Renal pelvis (tissue), 1 donor: ENCODE measurements at regions not wholly inside any gene's neighbourhood (a gene's known extent, or its start where the extent isn't known, plus 50 kb on each side); places are given as distances from the start of the nearest gene placed in this dataset.
"Not testable (repeated sequence)": the region's sequence is repeated elsewhere in the genome, so short reads cannot be mapped to it uniquely, and the experiment has no call there.

Experiments used
- DNase-seq: peaks from one replicate; pipeline ENCODE4 v3.0.0-alpha.2; 2013

GRCh38 chr4:81723927-81724587 lies 252.3 kb upstream of the RASGEF1B start:
- no peak for DNase-seq

- DNase-seq, result no peak
Observed at GRCh38 chr4:81723019-81723884, 251.5 kb upstream of the RASGEF1B start.

GRCh38 chr4:81722290-81722851 lies 250.7 kb upstream of the RASGEF1B start:
- DNase-seq, result no peak

- DNase-seq, result no peak
Observed at GRCh38 chr4:81715757-81716156, 244.1 kb upstream of the RASGEF1B start.

DNA sequence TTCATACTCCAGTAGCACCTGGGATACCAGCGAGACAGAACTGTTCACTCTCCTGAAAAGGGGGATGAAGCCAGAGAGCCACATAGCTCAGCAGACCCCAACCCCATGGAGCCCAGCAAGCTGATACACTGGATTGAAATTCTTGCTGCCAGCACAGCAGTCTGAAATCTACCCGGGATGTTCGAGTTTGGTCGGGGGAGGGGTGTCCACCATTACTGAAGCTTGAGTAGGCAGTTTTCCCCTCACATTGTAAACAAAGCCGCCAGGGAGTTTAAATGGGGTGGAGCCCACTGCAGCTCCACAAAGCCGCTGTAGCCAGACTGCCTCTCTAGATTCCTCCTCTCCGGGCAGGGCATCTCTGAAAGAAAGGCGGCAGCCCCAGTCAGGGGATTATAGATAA lies 243.7 kb upstream of the RASGEF1B start:
- DNase-seq, result not testable (repeated sequence)

DNA sequence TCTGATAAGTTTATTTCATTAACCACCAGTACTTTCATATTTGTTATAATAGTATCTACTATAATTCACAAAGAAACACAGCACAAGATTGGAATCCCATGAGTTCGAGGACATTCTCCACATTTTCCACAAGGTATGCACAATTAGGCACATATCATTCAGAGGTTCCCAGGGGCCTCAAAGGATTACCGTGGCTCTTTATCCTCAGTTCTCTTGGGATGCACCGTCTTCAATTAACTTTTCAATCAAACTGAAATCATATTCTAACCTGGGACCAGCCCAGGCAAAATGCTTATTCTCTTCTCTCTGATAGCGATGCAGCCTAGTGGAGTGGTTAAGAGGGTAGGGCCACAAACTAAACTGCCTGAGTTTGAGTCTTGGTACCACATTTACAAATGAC lies 242.6 kb upstream of the RASGEF1B start:
- no peak for DNase-seq

- no peak for DNase-seq
Observed at GRCh38 chr4:81712714-81713113, 241.0 kb upstream of the RASGEF1B start.

DNA sequence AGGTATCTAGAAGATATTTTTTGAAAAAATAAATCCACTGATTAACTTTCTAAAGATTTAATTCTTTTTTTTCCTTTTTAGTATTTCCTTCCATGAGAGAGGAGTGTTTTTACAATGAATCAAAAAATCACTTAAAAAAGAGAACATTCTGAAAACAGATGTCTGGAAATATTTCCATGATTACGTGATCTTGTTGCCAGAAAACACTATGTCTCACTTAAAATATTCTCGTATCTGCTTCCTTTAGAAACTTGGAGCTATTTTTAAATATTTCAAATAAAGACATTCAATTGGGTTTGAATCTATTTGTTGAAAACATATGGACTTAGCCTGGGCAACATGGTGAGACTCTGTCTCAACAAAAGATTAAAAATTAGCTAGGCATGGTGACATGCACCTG lies 232.8 kb upstream of the RASGEF1B start:
- DNase-seq, result no peak

GRCh38 chr4:81700189-81700588 lies 228.5 kb upstream of the RASGEF1B start:
- DNase-seq, result no peak

DNA sequence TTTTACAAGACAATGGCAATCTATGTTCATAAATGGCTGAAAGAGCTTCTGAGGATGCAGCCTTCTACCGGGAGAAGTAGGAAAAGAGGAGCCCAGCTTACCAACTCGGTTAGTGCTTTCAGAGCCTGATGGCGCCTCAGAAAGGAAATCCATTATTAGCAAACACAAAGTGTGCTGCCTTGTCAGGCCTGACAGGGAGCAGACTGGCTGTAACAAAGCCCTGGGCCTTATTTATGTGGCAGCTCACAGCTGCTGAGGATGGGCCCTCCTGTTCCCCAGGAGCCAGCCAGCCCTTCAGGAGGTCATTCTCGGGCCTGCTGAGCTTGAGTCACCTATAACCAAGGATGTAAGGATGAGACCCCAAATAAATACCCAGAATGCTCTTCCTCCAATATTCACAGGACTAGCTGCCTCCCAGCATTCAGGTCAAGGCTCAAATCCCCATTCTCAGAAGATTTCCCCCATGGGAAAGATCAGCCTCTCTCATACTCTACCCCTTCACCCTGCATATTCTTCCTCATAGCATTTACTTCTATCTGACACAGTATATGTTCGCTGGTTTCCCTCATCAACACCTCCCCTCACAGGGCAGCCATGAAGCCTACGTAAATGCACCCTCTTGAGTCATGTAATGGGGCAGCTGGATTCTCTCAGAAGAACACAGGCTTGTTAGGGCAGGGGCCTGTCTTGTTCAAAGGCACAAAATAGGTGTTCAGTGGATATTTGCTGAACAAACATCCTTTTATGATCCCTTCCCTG lies 227.0 kb upstream of the RASGEF1B start:
- DNase-seq, result no peak

GRCh38 chr4:81694176-81694913 lies 222.6 kb upstream of the RASGEF1B start:
- no peak for DNase-seq

DNA sequence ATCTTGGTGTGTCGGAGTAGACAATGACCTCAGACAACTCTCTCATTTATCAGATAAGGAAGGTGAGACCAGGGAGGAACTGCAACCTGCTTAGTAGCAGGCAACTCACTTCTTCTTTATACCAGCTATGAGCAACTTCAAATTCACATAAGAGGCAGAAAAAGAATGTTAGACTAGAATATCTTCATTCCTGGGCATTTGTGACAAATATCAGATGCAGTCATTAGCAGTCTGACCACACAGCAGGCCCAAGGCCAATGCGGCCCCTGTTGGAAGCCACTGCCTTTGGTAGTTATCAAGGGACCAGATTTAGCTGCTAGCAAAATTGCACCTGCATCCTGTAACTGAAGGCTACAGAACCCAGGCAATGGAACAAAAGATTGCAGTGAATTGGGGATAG lies 219.2 kb upstream of the RASGEF1B start:
- no peak for DNase-seq

DNA sequence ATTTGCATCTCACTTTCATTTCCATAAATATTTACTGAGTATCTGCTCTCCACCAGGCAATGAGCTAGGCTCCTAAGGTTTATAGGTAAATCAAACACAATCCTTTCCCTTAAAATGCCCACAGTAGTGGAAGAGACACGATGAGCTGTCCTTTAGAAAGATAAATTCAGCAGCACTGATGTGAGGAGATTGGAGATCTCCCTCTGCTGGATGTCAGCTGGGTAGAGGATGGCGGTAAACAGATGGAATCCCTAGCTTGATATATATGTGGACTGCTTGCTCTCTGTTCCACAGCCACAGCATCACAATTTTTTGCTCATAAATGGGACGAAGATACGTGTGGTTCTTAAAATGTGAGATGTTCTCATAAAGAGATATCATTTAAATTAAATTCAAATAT lies 216.4 kb upstream of the RASGEF1B start:
- no peak for DNase-seq

DNA sequence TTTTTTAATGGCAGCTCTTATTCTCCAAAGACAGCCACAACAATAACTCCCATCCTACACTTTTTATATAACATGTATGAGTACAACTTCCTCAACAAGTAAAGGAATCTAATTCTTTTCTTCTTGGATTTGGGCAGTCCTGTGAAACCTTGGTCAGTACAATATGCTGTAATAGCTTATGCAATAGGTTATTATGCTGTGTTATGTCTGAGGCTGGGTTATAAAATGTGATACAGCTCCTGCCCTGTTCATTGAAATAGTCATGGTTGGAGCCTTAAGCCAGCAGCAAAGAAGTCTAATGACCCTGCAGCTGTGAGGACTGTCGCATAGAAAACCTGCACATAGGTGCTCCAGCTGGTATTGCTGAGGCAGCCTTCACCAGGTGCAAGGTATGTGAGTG lies 215.8 kb upstream of the RASGEF1B start:
- no peak for DNase-seq

DNA sequence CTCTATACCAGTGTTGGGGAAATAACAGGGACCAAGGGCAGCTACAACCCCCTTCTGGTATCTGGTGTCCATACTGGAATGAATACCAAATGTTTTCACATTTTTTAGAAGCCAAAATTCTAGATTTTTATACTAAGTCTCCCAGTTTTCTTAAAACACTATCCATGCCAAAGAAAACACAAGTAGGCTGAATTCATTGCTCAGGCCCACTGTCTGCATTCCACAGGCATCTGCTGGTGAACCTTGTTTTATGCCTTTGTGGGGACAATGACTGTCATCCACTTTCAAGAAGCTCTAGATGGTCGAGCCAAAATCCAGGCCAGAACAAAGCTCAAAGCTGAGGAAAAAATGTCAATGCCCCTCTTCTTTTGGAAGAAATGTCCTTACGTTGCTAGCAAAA lies 213.4 kb upstream of the RASGEF1B start:
- DNase-seq, result no peak

DNA sequence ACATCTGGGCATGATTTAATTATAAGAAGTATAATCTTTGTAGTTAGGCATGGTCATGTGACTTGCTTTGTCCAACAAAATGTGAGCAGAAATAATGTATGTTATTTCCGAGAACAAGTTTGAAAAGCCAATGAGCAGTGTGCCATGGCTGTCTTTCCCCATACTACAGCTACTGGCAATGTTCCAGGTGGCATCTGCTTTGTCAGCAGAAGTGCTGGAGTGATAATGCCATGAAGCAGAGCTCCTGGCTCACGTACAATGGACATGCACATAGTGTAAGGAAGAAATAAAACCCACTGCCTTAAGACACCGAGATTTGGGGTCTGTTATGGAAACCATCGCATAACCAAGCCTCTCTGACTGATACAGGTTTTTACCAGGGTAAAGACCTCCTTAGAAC lies 212.6 kb upstream of the RASGEF1B start:
- no peak for DNase-seq

- no peak for DNase-seq
Observed at GRCh38 chr4:81682492-81682891, 210.8 kb upstream of the RASGEF1B start.

DNA sequence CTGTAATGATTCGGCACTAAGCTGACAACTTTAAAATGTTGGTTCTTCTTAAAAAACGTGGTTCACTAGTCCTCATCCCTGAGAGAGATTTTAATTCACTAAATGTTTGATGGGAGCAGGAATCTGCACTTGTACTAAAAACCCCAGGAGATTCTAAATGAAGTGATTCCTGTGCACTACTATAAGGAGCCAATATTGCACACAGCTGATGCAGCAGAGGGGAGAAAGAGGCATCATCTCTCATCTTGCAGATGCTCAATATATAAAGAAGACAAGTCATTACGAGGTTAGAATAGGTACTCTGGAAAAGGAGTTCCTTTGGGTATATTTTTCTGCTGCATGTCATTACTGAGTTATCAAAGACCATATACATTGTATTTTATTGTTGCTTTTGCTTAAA lies 207.6 kb upstream of the RASGEF1B start:
- DNase-seq, result no peak

DNA sequence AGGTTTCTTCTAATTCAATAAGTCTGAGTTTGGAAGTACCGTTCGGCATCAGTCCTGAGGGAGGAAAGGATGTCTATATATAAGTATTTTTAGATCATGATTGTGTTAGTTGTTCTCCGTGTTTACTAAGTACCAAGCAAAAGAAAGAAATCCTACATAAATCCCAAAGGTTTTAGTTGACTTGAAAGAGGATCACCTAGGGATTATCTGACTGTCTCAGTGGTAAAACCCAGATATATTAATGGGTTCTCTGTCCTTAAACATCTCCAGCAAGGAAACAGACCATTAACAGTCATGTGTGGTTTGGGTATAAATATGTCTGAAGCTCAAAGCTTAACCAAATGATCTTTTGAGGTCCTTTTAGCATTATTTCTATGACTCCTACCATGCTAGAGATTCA lies 207.1 kb upstream of the RASGEF1B start:
- no peak for DNase-seq

DNA sequence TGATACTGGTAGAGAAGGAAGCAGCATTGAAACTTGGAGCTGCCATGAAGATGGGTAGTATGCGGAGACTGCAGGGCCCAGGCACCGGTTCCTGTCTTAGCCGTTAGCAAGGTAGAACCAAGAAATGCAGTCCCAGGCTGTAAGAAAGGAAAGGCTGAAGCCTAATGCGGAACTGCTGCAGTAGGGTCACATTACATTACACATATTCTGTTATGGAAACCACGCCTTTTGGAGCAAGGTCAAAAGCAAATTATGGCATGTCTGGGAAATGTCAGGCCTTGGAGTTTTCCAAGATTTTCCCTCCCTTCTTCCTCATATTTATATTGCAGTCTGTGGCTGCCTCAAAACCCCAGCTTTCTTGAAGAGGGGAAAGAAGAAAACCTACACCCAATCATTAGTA lies 204.8 kb upstream of the RASGEF1B start:
- no peak for DNase-seq

- no peak for DNase-seq
Observed at GRCh38 chr4:81675791-81676393, 204.2 kb upstream of the RASGEF1B start.
